CD4-positive, CD25-positive, alpha-beta regulatory T cell (primary cell): ENCODE measurements at regions not wholly inside any gene's neighbourhood (a gene's known extent, or its start where the extent isn't known, plus 50 kb on each side); places are given as distances from the start of the nearest gene placed in this dataset.
"Not testable (repeated sequence)": the region's sequence is repeated elsewhere in the genome, so short reads cannot be mapped to it uniquely, and the experiment has no call there.

ENCODE experiments used
- ATAC-seq, 2 donors: fragments of 150-1000 bp; cut with Tn5 transposase; one replicate each; pipeline ENCODE4 v1.10.0; 2021; ENCODE audit warnings: low read depth in 2 of 2, moderate number of reproducible peaks in 2 of 2, moderate library complexity in 1 of 2
- DNase-seq, 3 donors: peaks; one replicate each; pipeline versions ENCODE4 v3.0.0 to v3.0.0-alpha.2; 2012 to 2022; ENCODE audit warnings: mixed read lengths in 1 of 3
- H3K27ac ChIP-seq: one replicate; pipeline ENCODE4 v1.7.0; 2013; ENCODE audit warnings: mild to moderate bottlenecking, low read length; ENCODE audit not compliant: insufficient read depth, poor library complexity, severe bottlenecking
- H3K27me3 ChIP-seq: one replicate; pipeline ENCODE4 v1.7.0; 2013; ENCODE audit warnings: low read length; ENCODE audit not compliant: control insufficient read depth, insufficient read depth
- H3K36me3 ChIP-seq: one replicate; pipeline ENCODE4 v1.7.0; 2013; ENCODE audit warnings: mild to moderate bottlenecking, low read length, moderate library complexity; ENCODE audit not compliant: control insufficient read depth, insufficient read depth
- H3K4me1 ChIP-seq: 2 replicates; pipeline ENCODE4 v1.7.0; 2013; ENCODE audit warnings: mild to moderate bottlenecking, low read length; ENCODE audit not compliant: insufficient read depth, control insufficient read depth, poor library complexity, severe bottlenecking
- H3K4me3 ChIP-seq: one replicate; pipeline ENCODE4 v1.7.0; 2013; ENCODE audit warnings: low read depth, mild to moderate bottlenecking, low read length, moderate library complexity
- H3K9me3 ChIP-seq, 2 experiments: 1 replicate in 1 of 2; 2 replicates in 1 of 2; pipeline ENCODE4 v1.7.0; 2013; ENCODE audit warnings: low read length in 2 of 2, mild to moderate bottlenecking in 1 of 2, moderate library complexity in 1 of 2; ENCODE audit not compliant: control insufficient read depth in 2 of 2
- H3K27ac Mint-ChIP-seq, 3 donors: one replicate each; pipeline ENCODE4 v1.8.0; 2020 to 2022; ENCODE audit warnings: mild to moderate bottlenecking in 3 of 3, mixed read lengths in 3 of 3, moderate library complexity in 2 of 3
- H3K27me3 Mint-ChIP-seq: one replicate; pipeline ENCODE4 v1.8.0; 2022; ENCODE audit warnings: mild to moderate bottlenecking, mixed read lengths
- H3K36me3 Mint-ChIP-seq: one replicate; pipeline ENCODE4 v1.8.0; 2020; ENCODE audit warnings: mixed read lengths
- H3K4me1 Mint-ChIP-seq, 4 donors: one replicate each; pipeline ENCODE4 v1.8.0; 2020 to 2022; ENCODE audit warnings: mixed read lengths in 4 of 4, mild to moderate bottlenecking in 1 of 4
- H3K4me3 Mint-ChIP-seq, 4 donors: one replicate each; pipeline ENCODE4 v1.8.0; 2020 to 2022; ENCODE audit warnings: mild to moderate bottlenecking in 4 of 4, mixed read lengths in 4 of 4, moderate library complexity in 3 of 4
- H3K9me3 Mint-ChIP-seq, 7 donors: one replicate each; pipeline ENCODE4 v1.8.0; 2020 to 2022; ENCODE audit warnings: mixed read lengths in 7 of 7, mild to moderate bottlenecking in 3 of 7, moderate library complexity in 2 of 7

DNA sequence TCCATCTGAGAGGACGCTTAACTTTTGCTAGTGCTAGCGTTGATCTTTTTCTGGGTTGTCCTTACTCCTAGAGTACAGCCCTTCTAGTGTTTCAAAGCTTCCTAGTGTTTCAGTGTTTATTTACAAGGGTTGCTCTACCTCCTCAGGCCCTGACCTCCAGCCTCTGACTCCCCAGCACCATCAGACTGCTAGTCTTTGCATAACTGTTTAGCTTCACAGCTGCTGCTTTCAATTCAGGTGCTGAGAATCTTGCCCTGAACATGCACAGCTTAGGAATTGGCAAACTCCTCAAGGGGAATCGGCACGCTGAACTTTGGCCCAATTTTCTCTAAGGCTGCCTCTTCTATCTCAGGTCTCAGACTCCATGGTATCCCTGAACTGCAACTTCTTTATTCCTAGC is 52.9 kb downstream of the OR52B4 start:
- not testable (repeated sequence) for H3K27me3 ChIP-seq, DNase-seq, H3K27me3 Mint-ChIP-seq, ATAC-seq, H3K36me3 ChIP-seq, H3K36me3 Mint-ChIP-seq, H3K9me3 ChIP-seq, H3K4me1 ChIP-seq, H3K4me3 ChIP-seq, H3K27ac Mint-ChIP-seq, H3K4me3 Mint-ChIP-seq, H3K4me1 Mint-ChIP-seq, H3K27ac ChIP-seq, H3K9me3 Mint-ChIP-seq

DNA sequence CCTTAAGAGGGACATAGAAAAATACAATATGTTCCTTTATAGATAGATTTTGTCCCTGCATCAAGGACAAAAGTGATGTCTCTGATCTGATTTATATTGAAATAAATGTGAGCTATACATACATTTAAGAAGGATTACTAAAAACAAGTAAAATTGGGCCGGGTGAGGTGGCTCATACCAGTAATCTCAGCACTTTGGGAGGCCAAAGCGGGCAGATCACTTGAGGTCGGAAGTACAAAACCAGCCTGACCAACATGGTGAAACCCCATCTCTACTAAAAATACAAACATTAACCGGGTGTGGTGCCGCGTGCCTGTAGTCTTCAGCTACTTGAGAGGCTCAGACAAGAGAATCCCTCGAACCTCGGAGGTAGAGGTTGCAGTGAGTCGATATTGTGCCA is 91.0 kb downstream of the OR52B4 start:
- H3K27me3 ChIP-seq, H3K4me3 ChIP-seq, H3K27ac ChIP-seq, H3K9me3 ChIP-seq, H3K27ac Mint-ChIP-seq, ATAC-seq, H3K4me1 Mint-ChIP-seq, H3K36me3 Mint-ChIP-seq, H3K4me1 ChIP-seq, H3K36me3 ChIP-seq, DNase-seq, H3K4me3 Mint-ChIP-seq, H3K27me3 Mint-ChIP-seq, H3K9me3 Mint-ChIP-seq: not testable (repeated sequence)

DNA sequence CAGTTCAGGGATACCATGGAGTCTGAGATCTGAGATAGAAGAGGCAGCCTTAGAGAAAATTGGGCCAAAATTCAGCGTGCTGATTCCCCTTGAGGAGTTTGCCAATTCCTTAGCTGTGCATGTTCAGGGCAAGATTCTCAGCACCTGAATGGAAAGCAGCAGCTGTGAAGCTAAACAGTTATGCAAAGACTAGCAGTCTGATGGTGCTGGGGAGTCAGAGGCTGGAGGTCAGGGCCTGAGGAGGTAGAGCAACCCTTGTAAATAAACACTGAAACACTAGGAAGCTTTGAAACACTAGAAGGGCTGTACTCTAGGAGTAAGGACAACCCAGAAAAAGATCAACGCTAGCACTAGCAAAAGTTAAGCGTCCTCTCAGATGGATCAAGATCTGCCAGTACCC is 117.1 kb downstream of the OR52B4 start:
- not testable (repeated sequence) for H3K27ac Mint-ChIP-seq, ATAC-seq, H3K36me3 ChIP-seq, H3K4me3 Mint-ChIP-seq, H3K9me3 Mint-ChIP-seq, H3K27me3 ChIP-seq, DNase-seq, H3K36me3 Mint-ChIP-seq, H3K27ac ChIP-seq, H3K9me3 ChIP-seq, H3K4me1 ChIP-seq, H3K27me3 Mint-ChIP-seq, H3K4me3 ChIP-seq, H3K4me1 Mint-ChIP-seq

DNA sequence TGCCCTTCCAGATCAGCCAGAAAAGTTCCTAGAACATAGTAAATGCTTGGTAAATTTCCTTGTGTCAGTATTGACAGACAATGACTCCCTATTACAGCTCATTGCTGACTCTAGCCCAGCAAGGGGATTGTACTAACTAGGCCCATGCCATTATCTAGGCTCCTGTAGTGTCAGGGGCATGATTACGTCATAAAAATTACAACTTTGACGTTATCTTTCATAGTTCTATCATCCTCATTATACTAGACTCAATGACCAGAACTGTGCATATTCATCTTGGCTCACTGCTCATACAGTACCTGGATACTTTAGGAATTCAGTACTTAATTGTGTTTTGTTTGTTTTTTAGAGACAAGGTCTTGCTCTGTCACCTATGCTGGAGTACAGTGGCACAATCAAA is 118.7 kb downstream of the OR52B4 start:
- H3K4me1 ChIP-seq, H3K9me3 Mint-ChIP-seq: not testable (repeated sequence)

DNA sequence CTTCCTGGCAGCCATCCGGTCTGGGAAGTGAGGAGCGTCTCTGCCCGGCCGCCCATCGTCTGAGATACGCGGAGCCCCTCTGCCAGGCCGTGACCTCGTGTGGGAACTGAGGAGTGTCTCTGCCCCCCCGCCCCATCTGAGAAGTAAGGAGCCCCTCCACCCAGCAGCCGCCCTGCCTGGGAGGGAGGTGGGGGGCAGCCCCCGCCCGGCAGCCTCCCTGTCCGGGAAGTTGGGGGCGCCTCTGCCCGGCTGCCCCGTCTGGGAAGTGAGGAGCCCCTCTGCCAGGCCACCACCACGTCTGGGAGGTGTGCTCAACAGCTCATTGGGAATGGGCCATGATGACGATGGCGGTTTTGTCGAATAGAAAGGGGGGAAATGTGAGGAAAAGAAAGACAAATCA is 130.4 kb downstream of the OR52B4 start:
- DNase-seq, H3K4me1 Mint-ChIP-seq, H3K9me3 Mint-ChIP-seq, H3K27me3 ChIP-seq, H3K27ac ChIP-seq, H3K27me3 Mint-ChIP-seq, H3K9me3 ChIP-seq, H3K27ac Mint-ChIP-seq, H3K4me1 ChIP-seq, H3K4me3 Mint-ChIP-seq, H3K36me3 ChIP-seq, ATAC-seq, H3K4me3 ChIP-seq, H3K36me3 Mint-ChIP-seq: not testable (repeated sequence)

More for the DNA sequence above, 118.7 kb downstream of the OR52B4 start:
- not testable (repeated sequence) for H3K27me3 Mint-ChIP-seq, DNase-seq, H3K4me3 ChIP-seq, H3K27me3 ChIP-seq, H3K27ac Mint-ChIP-seq, H3K36me3 Mint-ChIP-seq, H3K9me3 ChIP-seq, H3K36me3 ChIP-seq, H3K4me3 Mint-ChIP-seq, H3K4me1 Mint-ChIP-seq, H3K27ac ChIP-seq, ATAC-seq

DNA sequence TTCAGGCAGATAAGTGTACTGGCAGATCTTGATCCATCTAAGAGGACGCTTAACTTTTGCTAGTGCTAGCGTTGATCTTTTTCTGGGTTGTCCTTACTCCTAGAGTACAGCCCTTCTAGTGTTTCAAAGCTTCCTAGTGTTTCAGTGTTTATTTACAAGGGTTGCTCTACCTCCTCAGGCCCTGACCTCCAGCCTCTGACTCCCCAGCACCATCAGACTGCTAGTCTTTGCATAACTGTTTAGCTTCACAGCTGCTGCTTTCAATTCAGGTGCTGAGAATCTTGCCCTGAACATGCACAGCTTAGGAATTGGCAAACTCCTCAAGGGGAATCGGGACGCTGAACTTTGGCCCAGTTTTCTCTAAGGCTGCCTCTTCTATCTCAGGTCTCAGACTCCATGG is 124.3 kb downstream of the RRM1 start:
- not testable (repeated sequence) for H3K4me3 ChIP-seq, H3K36me3 ChIP-seq, H3K27me3 ChIP-seq, H3K4me1 Mint-ChIP-seq, H3K27ac Mint-ChIP-seq, H3K4me3 Mint-ChIP-seq, H3K27ac ChIP-seq, ATAC-seq, H3K4me1 ChIP-seq, DNase-seq, H3K36me3 Mint-ChIP-seq, H3K9me3 Mint-ChIP-seq, H3K9me3 ChIP-seq
- peaks cover 18% of the 10 kb centered on the region for H3K27me3 Mint-ChIP-seq

DNA sequence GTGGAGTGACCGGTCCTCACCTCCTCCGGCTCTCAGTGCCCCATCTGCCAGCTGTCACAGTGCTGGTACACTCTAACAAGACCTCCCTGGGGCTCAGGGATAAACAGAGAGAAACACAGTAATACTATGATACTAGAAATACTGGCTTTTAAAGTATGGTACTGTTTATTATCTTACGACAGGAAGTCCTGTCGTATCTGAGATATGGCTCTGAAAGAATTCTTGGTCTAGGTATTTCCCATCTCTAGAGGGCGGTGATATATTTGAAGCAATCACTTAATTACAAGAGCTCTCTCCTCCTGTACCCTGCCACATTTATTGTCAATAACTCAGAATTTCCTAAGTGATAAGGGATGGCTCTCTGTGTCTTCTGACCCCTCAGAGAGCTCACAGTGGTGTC is 119.1 kb downstream of the RRM1 start:
- Histone ChIP-seq H3K4me1 (no peaks in the 10 kb centered on the region), H3K27me3 (peaks cover 15% of the 10 kb centered on the region), H3K36me3 (no peaks in the 10 kb centered on the region), H3K27ac (no peak overlapping the region), H3K4me3 (no peak overlapping the region), H3K9me3 (no peaks in the 10 kb centered on the region)
- Mint-ChIP-seq H3K27ac (no peak overlapping the region), H3K9me3 (peaks cover 0 to 2% (median 0%) of the 10 kb centered on the region in 7 donors), H3K27me3 (peaks cover 26% of the 10 kb centered on the region), H3K36me3 (no peaks in the 10 kb centered on the region), H3K4me1 (no peaks in the 10 kb centered on the region), H3K4me3 (no peak overlapping the region)
- DNase-seq (no peak), ATAC-seq (no peak)

DNA sequence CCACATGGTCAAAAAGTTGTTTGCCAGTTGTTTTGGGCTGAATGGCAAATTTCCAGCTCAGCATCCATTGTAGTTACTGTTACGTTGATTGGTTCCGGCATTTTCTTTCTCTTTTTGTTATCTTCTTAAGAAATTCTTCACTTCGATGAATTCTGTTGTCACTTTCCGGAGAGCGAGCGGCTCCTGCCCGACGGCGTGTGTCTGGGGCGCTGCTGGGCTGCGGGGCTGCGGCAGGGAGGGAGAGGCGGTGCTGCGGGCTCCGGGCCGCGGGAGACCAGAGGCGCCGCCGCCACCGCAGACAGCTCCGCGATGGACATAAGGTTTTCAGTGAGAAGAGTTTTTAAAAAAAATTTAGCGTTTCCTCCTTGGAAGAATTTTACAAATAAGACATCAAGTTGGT is 117.4 kb downstream of the RRM1 start:
- no peak overlapping the region for H3K4me3 Mint-ChIP-seq

More for the DNA sequence above, 117.4 kb downstream of the RRM1 start:
- H3K4me3 ChIP-seq = no peak overlapping the region
- H3K27ac ChIP-seq = no peak overlapping the region
- Mint-ChIP-seq H3K4me1 (no peaks in the 10 kb centered on the region), H3K27ac (no peak overlapping the region), H3K36me3 (no peaks in the 10 kb centered on the region), H3K9me3 (peaks cover 0 to 2% (median 0%) of the 10 kb centered on the region in 7 donors), H3K27me3 (peaks cover 26% of the 10 kb centered on the region)
- ATAC-seq = no peak
- no peaks in the 10 kb centered on the region for H3K36me3 ChIP-seq
- no peak for DNase-seq
- H3K4me1 ChIP-seq = no peaks in the 10 kb centered on the region
- peaks cover 15% of the 10 kb centered on the region for H3K27me3 ChIP-seq
- H3K9me3 ChIP-seq = no peaks in the 10 kb centered on the region
